ENCODE measurements at regions not wholly inside any gene's neighbourhood (a gene's known extent, or its start where the extent isn't known, plus 50 kb on each side); places are given as distances from the start of the nearest gene placed in this dataset.

DNA sequence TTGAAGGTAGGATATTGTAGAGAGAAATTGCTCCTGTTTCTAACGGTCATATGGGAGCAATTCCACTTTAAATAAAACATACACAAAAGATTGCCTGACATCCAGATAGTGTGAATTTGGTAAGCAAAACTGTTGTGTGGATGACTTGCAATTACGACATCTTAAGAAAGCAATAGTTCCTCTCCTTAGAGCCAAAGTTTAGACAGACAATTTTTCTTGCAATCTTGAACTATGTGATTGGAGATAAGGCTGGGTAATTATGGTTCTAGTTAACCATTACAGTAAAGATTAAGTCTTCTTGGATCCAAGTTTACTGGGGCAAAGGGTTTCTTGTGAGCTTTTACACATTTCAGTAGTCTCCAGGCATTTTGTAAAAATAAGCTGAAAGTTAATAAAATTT is 1080.6 kb upstream of the CDH6 start:
- TF ChIP-seq POLR2A (IDR thresholded peaks at IDR 0.05), result no peak
- TF ChIP-seq, protein P1, sequence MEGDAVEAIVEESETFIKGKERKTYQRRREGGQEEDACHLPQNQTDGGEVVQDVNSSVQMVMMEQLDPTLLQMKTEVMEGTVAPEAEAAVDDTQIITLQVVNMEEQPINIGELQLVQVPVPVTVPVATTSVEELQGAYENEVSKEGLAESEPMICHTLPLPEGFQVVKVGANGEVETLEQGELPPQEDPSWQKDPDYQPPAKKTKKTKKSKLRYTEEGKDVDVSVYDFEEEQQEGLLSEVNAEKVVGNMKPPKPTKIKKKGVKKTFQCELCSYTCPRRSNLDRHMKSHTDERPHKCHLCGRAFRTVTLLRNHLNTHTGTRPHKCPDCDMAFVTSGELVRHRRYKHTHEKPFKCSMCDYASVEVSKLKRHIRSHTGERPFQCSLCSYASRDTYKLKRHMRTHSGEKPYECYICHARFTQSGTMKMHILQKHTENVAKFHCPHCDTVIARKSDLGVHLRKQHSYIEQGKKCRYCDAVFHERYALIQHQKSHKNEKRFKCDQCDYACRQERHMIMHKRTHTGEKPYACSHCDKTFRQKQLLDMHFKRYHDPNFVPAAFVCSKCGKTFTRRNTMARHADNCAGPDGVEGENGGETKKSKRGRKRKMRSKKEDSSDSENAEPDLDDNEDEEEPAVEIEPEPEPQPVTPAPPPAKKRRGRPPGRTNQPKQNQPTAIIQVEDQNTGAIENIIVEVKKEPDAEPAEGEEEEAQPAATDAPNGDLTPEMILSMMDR (IDR thresholded peaks at IDR 0.05), result no peak

All from testis (tissue), 2 donors.